HG03045 (cell line): ENCODE measurements at regions not wholly inside any gene's neighbourhood (a gene's known extent, or its start where the extent isn't known, plus 50 kb on each side); places are given as distances from the start of the nearest gene placed in this dataset.

Source experiments
- ATAC-seq: cut with Tn5 transposase; IDR thresholded peaks from one replicate; pipeline ENCODE4 v1.9.1; 2021; ENCODE audit warnings: mild to moderate bottlenecking, moderate library complexity; ENCODE audit not compliant: unreplicated experiment

DNA sequence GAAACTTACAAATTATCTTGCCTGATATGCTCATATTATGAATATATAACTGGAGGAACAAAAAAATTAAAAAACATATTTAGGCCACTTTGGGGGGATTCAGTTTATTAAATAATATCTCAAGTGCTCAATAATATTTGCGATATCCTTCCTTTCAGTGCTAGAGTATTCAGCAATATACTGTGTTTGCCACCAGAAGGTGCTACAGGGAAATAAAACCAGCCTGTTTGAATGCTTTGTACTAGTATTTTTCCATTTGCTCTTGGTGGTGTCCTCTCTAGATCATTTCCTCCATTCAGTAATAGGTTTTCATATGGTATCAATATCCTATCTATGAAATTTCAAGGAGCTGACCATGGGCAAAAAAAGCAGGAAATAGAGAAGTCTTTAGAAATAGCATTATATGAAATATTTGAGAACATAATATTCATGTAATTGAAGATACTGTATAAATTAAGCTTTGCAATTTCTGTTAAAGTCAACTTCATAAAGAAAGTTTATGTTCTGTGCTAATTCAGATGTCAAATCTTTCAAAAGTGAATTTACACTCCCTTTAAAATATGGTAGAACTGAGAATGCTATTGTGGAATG is 106.2 kb upstream of the NAV3 start:
- ATAC-seq, result no peak

- ATAC-seq, result no peak
Observed at GRCh38 chr12:77723308-77723707, 107.4 kb upstream of the NAV3 start.

GRCh38 chr12:77722536-77722935 is 108.2 kb upstream of the NAV3 start:
- ATAC-seq, result no peak

DNA sequence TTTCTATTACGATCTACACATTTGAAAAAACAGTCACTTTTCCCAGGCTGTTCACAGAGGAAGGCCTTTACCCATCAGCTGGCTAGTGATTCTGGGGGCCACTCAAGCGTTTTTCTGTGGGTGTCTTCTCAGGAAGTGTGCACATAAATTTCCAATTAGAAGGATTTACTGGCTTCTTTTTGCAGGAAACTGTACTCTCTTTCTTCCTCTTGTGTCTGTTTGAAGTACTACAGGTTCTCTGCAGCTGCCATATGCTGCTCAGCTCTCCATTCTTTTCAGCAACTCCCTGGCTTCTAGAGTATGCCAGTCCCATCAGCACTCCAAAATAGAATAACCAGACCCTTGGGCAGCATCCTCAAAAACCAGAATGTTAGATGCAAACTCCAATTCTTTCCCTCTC is 110.4 kb upstream of the NAV3 start:
- ATAC-seq, result no peak

- no peak for ATAC-seq
Observed at GRCh38 chr12:77710209-77710608, 120.5 kb upstream of the NAV3 start.

- no peak for ATAC-seq
Observed at GRCh38 chr12:77697126-77697525, 133.6 kb upstream of the NAV3 start.

- ATAC-seq, result no peak
Observed at GRCh38 chr12:77696183-77696582, 134.5 kb upstream of the NAV3 start.

- no peak for ATAC-seq
Observed at GRCh38 chr12:77689510-77690086, 141.1 kb upstream of the NAV3 start.

DNA sequence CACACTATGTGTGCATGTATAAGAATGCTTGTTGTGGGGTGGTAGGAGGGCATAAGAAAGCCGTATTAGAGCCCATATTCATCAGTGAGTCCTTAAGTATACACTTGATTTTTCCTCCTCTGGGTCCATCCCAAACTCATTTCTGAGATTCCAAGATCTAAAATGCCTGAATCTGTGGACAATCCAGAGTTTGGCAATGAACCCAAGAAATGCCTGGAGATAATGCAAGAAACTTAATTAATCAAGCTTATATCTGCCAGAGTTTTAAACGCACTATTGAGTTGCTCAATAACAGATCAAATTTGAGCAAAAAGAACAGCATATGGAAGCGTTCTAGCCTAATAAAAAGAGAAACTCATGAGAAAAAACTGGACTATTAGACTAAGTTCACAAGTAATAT is 143.4 kb upstream of the NAV3 start:
- no peak for ATAC-seq

DNA sequence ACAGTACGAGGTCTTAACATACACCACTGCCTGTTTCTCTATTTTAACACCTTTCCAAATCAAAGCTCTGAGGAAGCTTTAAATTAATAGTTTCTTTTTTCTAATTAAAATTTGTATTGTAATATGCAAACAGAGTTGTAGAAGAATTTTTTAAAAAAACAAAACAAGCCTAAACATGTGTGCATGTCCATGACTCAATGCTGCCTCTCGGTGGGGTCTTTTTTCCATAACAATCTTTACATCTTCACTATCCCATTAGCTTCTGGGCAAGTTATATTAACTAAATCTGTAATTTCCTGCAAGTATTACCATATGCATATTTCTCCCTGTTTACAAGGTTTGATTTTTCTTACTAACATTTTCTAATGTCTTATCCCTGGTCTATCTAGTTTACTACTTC is 143.9 kb upstream of the NAV3 start:
- ATAC-seq, result no peak

- ATAC-seq, result no peak
Observed at GRCh38 chr12:77685901-77686300, 144.8 kb upstream of the NAV3 start.

DNA sequence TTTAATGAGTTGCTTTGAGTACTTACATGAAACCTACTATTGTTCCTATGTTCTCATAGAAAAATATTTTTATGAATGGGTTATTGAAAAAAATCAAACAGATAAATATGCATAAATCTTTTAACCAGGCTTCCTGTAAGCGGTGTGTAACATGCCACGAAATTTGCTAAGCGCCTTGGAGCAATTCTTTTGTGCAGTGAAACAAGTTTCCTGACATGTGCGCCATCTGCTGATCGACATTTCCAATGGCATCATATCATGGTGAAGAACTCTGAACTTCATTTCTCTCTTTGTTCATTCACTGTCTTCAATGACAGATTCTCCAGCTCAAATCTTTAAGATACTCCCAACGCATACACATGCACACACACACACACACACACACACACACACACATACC is 145.6 kb upstream of the NAV3 start:
- ATAC-seq, result no peak

DNA sequence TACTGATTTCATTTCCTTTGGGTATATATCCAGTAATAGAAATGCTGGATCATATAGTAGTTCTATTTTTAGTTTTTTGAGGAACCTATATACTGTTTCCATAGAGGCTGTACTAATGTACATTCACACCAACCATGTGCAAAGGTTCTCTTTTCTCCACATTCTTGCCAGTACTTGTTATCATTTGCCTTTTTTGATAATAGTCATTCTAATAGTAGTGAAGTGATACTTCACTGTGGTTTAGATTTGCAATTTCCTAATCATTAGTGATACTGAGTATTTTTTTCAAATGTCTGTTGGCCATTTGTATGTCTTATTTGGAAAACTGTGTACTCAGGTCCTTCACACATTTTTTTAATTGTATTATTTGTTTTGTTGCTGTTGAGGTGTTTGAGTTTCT is 148.2 kb upstream of the NAV3 start:
- no peak for ATAC-seq

DNA sequence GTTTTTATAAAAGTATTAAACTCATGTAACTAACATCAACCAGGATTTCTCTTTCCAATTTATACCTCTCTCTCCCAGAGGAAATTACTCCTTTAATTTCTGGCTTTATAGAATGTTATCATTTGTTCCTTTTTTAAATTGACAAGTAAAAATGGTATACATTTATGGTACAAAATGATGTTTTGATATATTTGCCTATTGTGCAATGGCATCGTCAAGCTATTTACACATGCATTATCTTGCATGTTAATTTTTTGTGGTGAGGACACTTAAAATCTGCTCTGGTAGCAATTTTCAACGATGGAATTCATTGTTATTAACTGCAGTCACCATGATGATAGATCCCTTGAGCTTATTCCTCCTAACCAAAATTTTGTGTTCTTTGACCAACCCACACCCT is 149.0 kb upstream of the NAV3 start:
- no peak for ATAC-seq

DNA sequence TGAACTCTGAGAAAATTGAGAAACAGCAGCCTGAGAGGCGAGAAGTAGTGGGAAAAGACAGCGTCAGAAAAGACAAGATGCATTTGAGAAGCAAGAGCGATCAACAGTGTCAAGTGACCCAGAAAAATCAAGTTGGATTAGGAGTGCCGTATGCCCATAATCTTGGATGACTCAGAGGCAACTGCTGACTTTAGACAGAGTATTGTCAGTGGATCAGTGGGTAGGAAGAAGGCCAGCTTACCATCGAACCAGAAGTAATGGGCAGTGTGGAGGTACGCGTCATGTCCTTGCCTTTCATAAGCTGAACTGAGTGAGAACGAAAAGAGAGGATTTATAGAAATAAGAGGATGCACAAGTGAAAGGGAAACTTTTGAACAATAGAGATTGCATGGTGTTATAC is 151.0 kb upstream of the NAV3 start:
- ATAC-seq, result no peak

GRCh38 chr12:77678621-77679020 is 152.1 kb upstream of the NAV3 start:
- no peak for ATAC-seq

- ATAC-seq, result no peak
Observed at GRCh38 chr12:77667101-77667500, 163.6 kb upstream of the NAV3 start.

DNA sequence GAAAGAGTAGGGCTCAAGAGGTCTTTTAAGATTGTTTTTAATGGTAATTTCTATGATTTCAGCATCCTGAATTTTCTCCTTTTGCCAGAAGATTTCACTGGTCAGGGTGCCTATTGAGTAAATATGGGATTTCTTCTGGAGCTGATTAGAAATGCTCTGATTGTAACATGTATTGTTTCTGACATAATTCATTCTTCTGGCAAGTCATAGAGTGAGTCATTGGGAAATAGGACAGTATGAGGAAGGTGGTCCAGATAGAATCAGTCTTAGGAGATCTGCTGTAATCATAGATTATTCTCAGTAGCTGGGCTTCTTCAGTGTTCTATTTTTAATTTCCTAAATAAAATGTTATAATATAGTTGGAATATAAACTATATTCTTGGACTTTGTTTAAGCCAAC is 182.0 kb upstream of the NAV3 start:
- no peak for ATAC-seq

GRCh38 chr12:77645966-77646598 is 184.6 kb upstream of the NAV3 start:
- no peak for ATAC-seq

DNA sequence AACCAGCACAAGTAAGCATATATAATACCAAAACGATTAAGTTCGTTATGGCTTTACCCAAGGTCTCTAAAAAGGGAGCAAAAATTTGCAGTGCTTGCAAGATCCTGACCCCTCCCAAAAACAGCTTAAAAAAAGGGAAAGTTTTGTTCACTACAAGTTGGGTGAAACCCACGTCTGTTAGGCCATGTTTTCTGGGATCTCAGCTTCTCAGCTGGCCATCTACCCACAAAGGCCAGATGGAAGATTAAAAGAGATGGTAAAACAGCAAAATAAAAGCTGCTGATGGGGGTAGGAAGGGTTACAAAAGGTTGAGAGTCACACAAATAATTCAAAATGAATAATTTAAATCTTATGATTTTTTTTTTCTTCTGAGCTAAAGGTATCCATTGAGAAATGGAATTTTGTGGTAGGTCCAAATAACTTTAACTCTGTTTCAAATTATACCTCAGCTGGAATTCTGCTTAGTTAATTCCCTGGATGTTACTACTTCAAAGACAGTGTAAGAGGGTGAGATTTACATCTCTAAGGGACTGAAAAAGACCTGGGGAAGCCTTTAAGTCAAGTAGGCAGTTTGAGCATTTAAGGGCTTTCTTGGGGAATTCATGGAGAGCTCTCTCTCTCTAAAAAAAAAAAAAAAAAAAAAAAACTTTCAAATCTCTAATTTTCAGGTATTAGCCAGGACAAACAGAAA is 185.6 kb upstream of the NAV3 start:
- ATAC-seq, result no peak

GRCh38 chr12:77642246-77642645 is 188.4 kb upstream of the NAV3 start:
- ATAC-seq, result no peak

- ATAC-seq, result no peak
Observed at GRCh38 chr12:77640356-77640755, 190.3 kb upstream of the NAV3 start.
